HG03039 (cell line): ENCODE measurements at regions not wholly inside any gene's neighbourhood (a gene's known extent, or its start where the extent isn't known, plus 50 kb on each side); places are given as distances from the start of the nearest gene placed in this dataset.
"Not testable (repeated sequence)": the region's sequence is repeated elsewhere in the genome, so short reads cannot be mapped to it uniquely, and the experiment has no call there.

Experiments used
- ATAC-seq: cut with Tn5 transposase; IDR thresholded peaks from one replicate; pipeline ENCODE4 v1.9.1; 2021; ENCODE audit warnings: mild to moderate bottlenecking, moderate library complexity; ENCODE audit not compliant: unreplicated experiment

GRCh38 chr5:91635950-91636734, 253.0 kb upstream of the ARRDC3 start:
- no peak for ATAC-seq

GRCh38 chr5:91632871-91633270, 249.8 kb upstream of the ARRDC3 start:
- no peak for ATAC-seq

- ATAC-seq, result no peak
Measured at GRCh38 chr5:91611746-91612145, 228.6 kb upstream of the ARRDC3 start.

- ATAC-seq, result no peak
Measured at GRCh38 chr5:91607675-91608074, 224.6 kb upstream of the ARRDC3 start.

- ATAC-seq, result no peak
Measured at GRCh38 chr5:91599863-91600262, 216.7 kb upstream of the ARRDC3 start.

- no peak for ATAC-seq
Measured at GRCh38 chr5:91598216-91598615, 215.1 kb upstream of the ARRDC3 start.

- no peak for ATAC-seq
Measured at GRCh38 chr5:91595424-91595823, 212.3 kb upstream of the ARRDC3 start.

GRCh38 chr5:91591076-91591475, 208.0 kb upstream of the ARRDC3 start:
- ATAC-seq, result no peak

- no peak for ATAC-seq
Measured at GRCh38 chr5:91586232-91586631, 203.1 kb upstream of the ARRDC3 start.

GRCh38 chr5:91584352-91584751, 201.2 kb upstream of the ARRDC3 start:
- ATAC-seq, result no peak

GRCh38 chr5:91566012-91566411, 182.9 kb upstream of the ARRDC3 start:
- ATAC-seq, result not testable (repeated sequence)

- ATAC-seq, result no peak
Measured at GRCh38 chr5:91562922-91563321, 179.8 kb upstream of the ARRDC3 start.

GRCh38 chr5:91541696-91542095, 158.6 kb upstream of the ARRDC3 start:
- ATAC-seq, result no peak

- no peak for ATAC-seq
Measured at GRCh38 chr5:91538179-91538578, 155.1 kb upstream of the ARRDC3 start.

GRCh38 chr5:91535499-91535898, 152.4 kb upstream of the ARRDC3 start:
- no peak for ATAC-seq

GRCh38 chr5:91534332-91534731, 151.2 kb upstream of the ARRDC3 start:
- no peak for ATAC-seq

GRCh38 chr5:91532779-91533178, 149.7 kb upstream of the ARRDC3 start:
- no peak for ATAC-seq

- no peak for ATAC-seq
Measured at GRCh38 chr5:91532281-91532680, 149.2 kb upstream of the ARRDC3 start.

- ATAC-seq, result no peak
Measured at GRCh38 chr5:91528831-91529230, 145.7 kb upstream of the ARRDC3 start.

- no peak for ATAC-seq
Measured at GRCh38 chr5:91521785-91522184, 138.7 kb upstream of the ARRDC3 start.

GRCh38 chr5:91521334-91521733, 138.2 kb upstream of the ARRDC3 start:
- no peak for ATAC-seq

- ATAC-seq, result no peak
Measured at GRCh38 chr5:91514400-91514799, 131.3 kb upstream of the ARRDC3 start.

- no peak for ATAC-seq
Measured at GRCh38 chr5:91503321-91503720, 120.2 kb upstream of the ARRDC3 start.
